ENCODE measurements at regions not wholly inside any gene's neighbourhood (a gene's known extent, or its start where the extent isn't known, plus 50 kb on each side); places are given as distances from the start of the nearest gene placed in this dataset.

DNA sequence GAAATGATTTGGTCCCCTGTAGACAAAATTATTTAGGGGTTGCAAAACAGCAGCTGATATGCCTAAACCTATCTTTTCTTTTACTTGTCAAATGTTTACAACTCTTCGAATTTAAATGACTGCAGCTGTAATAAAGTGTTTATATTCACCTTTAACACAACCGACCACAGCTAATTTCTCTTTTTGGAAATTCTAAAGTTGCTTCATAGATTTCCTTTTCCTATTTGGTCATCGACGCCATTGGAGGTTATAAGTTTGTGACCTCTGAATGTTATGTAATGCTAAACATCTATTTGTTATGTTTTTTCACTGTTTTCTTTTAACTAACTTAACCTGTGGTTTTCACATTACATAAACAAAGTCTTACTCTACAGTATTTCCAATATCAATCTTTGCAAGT, 1094.9 kb upstream of the EPHA6 start:
- TF ChIP-seq CTCF (IDR thresholded peaks at IDR 0.05; ENCODE audit: insufficient read depth, low read length, poor library complexity, severe bottlenecking) (no peak), EZH2phosphoT487 (conservative IDR thresholded peaks at IDR 0.05; ENCODE audit: low read length) (no peak)
